GM19438 (cell line): ENCODE measurements at regions not wholly inside any gene's neighbourhood (a gene's known extent, or its start where the extent isn't known, plus 50 kb on each side); places are given as distances from the start of the nearest gene placed in this dataset.
"Not testable (repeated sequence)": the region's sequence is repeated elsewhere in the genome, so short reads cannot be mapped to it uniquely, and the experiment has no call there.

Source experiments
- ATAC-seq: cut with Tn5 transposase; IDR thresholded peaks from one replicate; pipeline ENCODE4 v1.9.1; 2021; ENCODE audit warnings: low read depth; ENCODE audit not compliant: unreplicated experiment

DNA sequence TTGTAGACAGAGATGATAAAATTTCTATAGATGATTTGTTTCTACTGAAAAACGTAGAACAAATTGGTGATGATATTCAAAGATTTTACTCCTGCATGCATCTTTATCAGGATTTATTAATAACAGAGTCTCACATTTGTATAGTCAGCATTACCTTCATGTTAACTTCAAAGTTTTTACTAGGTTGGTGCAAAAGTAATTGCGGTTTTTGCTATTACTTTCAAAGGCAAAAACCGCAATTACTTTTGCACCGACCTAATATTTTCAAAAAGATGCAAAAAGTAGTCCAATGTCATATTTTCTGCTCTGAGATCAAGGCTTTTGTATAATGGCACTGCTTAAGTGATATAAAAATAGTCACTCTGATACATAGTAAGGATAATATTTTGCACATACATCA is 536.4 kb upstream of the ADGRL3 start:
- no peak for ATAC-seq

- no peak for ATAC-seq
Measured at GRCh38 chr4:60682901-60683300, 517.2 kb upstream of the ADGRL3 start.

DNA sequence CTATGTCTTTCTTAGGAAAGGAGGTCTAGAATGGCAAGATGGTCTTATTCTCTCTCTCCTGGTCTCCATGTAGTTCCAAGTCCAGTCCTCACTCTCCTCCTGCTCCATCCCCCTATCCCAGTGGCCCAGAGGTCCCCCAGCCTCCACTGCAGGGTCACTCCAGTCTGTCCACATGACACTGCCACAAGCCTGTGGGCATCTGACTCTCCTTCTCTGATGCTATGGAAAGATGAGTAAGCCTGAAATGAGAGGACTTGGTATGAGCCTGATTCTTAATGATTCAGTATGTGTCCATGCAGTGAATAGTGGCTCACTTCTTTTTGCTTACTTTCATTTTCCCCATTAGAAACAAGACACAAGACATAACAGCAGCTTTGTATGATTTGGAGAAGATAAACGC is 516.8 kb upstream of the ADGRL3 start:
- no peak for ATAC-seq

- no peak for ATAC-seq
Measured at GRCh38 chr4:60683973-60684372, 516.2 kb upstream of the ADGRL3 start.

- not testable (repeated sequence) for ATAC-seq
Measured at GRCh38 chr4:60696062-60696461, 504.1 kb upstream of the ADGRL3 start.

DNA sequence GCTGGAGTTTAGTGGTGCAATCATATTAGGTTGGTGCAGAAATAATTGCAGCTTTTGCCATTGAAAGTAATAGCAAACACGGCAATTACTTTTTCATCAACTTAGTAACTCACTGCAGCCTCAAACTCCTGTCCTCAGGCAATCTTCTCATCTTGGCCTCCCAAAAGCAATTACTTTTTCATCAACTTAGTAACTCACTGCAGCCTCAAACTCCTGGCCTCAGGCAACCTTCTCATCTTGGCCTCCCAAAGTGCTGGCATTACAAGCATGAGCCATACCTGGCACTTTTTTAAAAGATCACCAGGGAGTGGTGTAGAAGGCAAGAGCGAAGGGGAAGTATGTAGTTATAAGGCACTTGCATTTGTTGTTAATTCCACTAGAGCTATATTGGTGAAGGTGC is 491.1 kb upstream of the ADGRL3 start:
- no peak for ATAC-seq

- no peak for ATAC-seq
Measured at GRCh38 chr4:60718874-60719273, 481.3 kb upstream of the ADGRL3 start.

DNA sequence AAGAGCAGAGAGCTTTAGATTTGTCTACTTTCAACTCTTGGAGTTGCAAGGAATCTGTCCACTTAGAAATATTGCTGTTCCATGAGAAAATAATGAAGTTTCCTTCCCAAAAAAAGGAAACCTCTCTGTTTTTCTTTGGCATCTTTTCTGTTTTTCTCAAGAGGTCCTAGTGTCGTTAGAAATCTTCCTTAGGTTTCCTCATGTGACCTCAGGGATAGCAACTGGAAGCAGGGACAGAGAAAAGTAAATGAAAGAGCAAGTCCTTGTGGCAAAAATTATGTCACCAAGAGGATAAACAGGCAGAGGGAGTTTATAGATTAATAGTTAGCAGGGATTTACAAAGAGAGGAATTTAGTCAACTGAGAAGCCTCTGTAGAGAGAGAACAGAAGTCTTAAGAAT is 478.4 kb upstream of the ADGRL3 start:
- no peak for ATAC-seq

GRCh38 chr4:60723796-60724195 is 476.3 kb upstream of the ADGRL3 start:
- no peak for ATAC-seq

DNA sequence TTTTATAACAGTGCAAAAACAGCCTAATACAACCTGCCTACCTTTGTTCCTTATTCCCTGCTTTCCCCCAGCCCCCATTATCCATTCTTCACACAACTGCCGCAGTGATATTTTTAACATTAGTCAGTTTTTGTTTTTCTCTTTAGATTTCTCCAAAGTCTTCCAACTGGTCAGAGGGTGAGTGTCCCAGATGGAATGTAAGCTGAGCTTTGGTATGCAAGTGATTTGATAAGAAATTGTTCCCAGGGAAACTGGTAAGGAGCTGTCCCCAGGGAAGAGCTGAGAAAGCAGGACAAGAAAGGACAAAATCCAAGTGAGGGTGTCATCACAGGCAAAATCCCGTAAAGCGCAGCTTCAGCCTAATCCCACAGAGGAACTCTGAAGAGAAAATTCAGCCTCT is 475.5 kb upstream of the ADGRL3 start:
- ATAC-seq: no peak

GRCh38 chr4:60726779-60727178 is 473.3 kb upstream of the ADGRL3 start:
- no peak for ATAC-seq

DNA sequence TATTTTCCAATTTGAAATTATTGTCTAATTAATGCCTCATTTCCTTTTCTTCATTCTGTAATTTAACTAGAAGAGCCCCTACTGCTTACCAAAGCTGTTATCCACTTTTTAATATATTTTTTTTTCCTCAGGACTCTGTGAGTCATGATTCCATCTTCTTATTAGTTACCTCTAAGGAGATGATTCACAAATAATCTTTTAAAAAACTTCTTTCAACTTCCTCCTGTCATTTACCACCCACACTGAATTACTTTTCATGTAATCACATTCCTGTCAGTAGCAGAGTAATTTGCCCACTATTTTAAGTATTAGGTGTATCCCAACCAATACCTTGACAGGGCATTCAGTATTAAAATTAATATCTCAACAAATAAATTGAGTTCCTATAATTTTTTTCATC is 470.9 kb upstream of the ADGRL3 start:
- ATAC-seq: no peak

- not testable (repeated sequence) for ATAC-seq
Measured at GRCh38 chr4:60729764-60730163, 470.4 kb upstream of the ADGRL3 start.

DNA sequence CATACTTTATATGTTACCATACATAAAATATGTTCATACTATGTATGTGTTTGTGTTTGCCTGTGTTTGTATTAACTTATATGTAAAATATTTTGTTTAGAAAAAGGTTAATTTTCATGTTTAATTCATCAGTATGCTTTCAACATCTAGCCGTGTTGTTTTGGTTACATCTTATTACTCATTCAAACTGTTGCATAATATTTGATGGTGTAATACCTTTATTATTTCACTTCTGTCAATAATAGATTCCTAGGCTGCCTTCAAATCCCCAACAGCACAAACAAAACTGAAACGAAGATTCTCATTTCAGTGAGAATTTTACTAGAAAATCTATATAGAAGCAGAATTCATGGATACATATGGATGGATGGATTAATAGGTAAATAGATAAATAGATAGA is 462.3 kb upstream of the ADGRL3 start:
- ATAC-seq: no peak

DNA sequence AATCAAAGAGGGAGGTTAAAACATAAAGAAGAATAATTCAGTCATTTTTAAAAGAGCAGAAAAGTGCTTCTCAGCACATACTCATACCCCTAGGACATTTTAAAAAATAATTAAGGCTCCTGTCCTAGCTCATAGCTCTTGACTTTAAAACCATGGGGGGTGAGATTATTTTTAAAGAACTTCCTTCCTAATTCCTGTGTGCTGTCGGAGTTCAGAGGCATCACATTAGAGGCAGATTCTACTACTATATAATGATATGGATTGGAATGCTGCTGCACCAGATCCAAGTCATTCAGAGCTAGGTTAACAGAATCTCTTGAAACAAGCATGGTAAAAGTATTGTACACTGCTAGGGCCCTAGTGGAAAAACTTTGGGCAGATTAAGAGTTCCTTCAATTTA is 456.5 kb upstream of the ADGRL3 start:
- no peak for ATAC-seq

DNA sequence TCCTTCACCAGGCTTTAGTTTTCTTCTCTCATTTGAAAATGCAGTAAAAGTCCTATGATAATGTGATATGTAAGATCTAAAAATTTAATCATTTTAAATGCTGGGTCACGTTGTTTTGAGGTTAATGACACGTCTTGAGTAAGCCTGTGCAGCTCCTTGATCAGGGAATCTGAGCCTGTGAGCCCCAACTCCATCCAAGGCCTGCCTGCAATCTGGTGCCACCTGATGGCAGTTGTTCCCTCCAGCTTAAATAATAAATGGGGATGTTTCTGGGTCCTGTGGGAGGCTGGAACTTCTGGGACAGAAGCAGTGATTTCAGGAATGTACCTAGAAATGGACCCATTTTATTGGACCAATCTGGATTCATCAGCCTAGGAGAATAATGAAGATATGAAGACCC is 455.4 kb upstream of the ADGRL3 start:
- ATAC-seq: no peak

- no peak for ATAC-seq
Measured at GRCh38 chr4:60745800-60746571, 454.1 kb upstream of the ADGRL3 start.

GRCh38 chr4:60750962-60751361 is 449.2 kb upstream of the ADGRL3 start:
- no peak for ATAC-seq

GRCh38 chr4:60757986-60758680 is 442.0 kb upstream of the ADGRL3 start:
- ATAC-seq: no peak

DNA sequence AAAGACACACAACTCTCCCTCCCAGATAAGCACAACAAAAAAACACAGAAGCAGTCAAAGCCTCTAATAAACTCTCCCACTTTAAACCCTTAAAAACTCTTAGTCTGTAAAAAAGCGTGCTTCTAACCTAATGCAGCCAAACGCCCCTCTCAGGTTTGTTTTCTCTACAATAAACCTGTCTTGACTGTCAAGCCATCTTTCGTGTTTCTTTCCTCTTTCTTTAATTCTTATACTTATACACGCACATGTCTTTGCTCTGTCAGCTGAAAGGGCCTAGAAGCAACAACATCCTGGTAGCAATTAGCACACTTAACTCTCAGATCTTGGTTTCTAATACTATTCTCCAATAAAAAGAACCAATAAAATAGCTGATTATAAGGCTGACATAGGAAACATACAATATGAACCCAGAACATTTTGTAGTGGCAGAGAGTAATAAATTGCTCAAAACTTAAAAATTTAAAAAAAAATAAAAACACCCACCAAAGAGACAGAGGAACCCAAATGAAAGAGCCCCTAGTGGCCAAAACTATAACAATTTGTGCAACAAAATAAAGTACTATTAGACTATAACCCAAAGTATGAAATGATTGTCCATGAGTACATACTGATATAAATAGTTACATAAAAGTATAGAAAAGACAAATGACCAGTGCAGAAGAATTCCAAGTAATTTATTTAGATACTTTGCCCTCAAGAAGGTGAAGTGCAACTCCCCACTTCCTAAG is 440.4 kb upstream of the ADGRL3 start:
- ATAC-seq: no peak

DNA sequence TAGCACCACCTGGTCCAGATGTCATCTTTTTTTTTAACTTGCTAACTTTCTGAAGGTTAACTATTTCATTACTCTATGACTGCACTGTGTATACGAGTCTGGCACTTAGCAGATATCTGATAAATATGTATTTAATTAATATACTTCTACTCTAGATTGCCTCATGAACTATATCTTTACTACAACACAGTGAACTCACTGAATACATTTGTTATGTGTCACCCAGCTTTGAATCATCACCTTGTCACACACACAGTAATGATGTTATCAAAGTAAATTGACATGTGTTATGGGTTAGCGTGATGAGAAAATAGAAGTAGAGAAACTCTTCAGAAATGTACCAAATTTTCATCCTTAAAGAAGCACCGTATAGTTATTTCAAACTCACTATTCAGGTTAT is 419.3 kb upstream of the ADGRL3 start:
- ATAC-seq: no peak

- ATAC-seq: no peak
Measured at GRCh38 chr4:60790608-60791007, 409.5 kb upstream of the ADGRL3 start.
